GM20000 (cell line): ENCODE measurements at regions not wholly inside any gene's neighbourhood (a gene's known extent, or its start where the extent isn't known, plus 50 kb on each side); places are given as distances from the start of the nearest gene placed in this dataset.

Experiments
- DNase-seq: peaks from one replicate; pipeline ENCODE4 v3.0.0; 2012; ENCODE audit warnings: low spot score
- CTCF ChIP-seq: IDR thresholded peaks from 2 replicates; pipeline ENCODE4 v1.5.1; 2012; ENCODE audit warnings: mild to moderate bottlenecking, control low read depth; ENCODE audit errors: extremely low read depth, missing control alignments

GRCh38 chr4:33914386-33914785, 2329.9 kb downstream of the ARAP2 start:
- TF ChIP-seq CTCF: no peak
- no peak for DNase-seq

- DNase-seq: no peak
- TF ChIP-seq CTCF: no peak
These were observed 2320.8 kb downstream of the ARAP2 start for GRCh38 chr4:33923469-33923868.

GRCh38 chr4:33924239-33924638, 2320.1 kb downstream of the ARAP2 start:
- no peak for TF ChIP-seq CTCF
- no peak for DNase-seq

GRCh38 chr4:33924811-33925210, 2319.5 kb downstream of the ARAP2 start:
- no peak for TF ChIP-seq CTCF

GRCh38 chr4:33930497-33930896, 2313.8 kb downstream of the ARAP2 start:
- TF ChIP-seq CTCF: no peak
- no peak for DNase-seq

More at GRCh38 chr4:33924811-33925210, 2319.5 kb downstream of the ARAP2 start:
- DNase-seq: no peak

DNA sequence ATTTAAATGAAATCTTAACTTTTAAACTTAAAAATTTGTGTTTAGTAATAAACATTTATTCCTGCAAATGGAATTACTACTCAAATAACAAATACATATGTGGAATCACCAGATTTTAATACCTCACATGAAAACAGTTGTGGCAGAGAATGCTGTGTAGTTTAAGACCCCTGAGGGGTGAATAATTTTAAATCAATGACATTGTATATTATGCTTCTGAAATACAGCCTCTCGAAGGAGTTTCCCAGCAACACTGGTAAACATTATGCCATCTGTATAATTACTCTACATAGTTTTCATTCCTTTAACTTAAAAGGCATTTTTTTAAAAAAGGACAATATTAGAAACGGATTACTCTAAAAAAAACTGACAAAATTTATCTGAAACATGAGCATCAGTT, 2313.3 kb downstream of the ARAP2 start:
- no peak for TF ChIP-seq CTCF
- no peak for DNase-seq

DNA sequence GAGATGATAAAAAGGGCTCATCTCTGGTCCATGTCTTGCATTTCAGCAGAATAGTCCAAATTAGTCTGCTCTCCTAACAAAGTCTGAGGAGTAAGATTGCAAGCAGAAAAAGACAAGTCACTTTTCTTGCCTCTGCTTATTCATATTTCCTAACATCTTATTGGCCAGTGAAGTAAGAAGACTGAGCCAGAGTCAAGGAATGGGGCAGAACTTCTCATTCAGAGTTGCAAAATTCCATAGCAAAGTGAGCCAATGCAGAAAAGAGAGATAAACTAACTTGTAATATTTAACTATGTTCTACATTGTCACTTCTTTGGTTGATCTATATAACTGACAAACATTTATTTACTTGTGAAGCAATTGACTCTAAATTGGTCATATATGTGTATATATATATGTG, 2304.0 kb downstream of the ARAP2 start:
- no peak for TF ChIP-seq CTCF
- no peak for DNase-seq

GRCh38 chr4:33941854-33942253, 2302.5 kb downstream of the ARAP2 start:
- no peak for DNase-seq
- no peak for TF ChIP-seq CTCF
